Endothelial cell of umbilical vein (primary cell): ENCODE measurements at regions not wholly inside any gene's neighbourhood (a gene's known extent, or its start where the extent isn't known, plus 50 kb on each side); places are given as distances from the start of the nearest gene placed in this dataset.

ENCODE experiments used
- BruUV-seq: library from RNA; stranded (reverse); fragments of 400-500 nt; replicated peaks from 2 replicates; lab custom pipeline; 2021; lab: Mats Ljungman, UMichigan
- CTCF ChIA-PET: fragments of 300-600, 350-600 bp; sonication (Branson Sonifier 250); formaldehyde crosslinking; loops from one replicate; lab custom pipeline; 2021; ENCODE audit warnings: antibody characterized with exemption, inconsistent platforms; lab: Charles Lee
- POLR2A ChIA-PET: fragments of 300-600, 350-600 bp; sonication (Branson Sonifier 250); formaldehyde crosslinking; loops from one replicate; lab custom pipeline; 2021; ENCODE audit warnings: antibody characterized with exemption, inconsistent platforms; lab: Charles Lee
- DNase-seq: peaks from one replicate; pipeline ENCODE4 v3.0.0-alpha.2; 2011; ENCODE audit warnings: low read depth, low spot score
- FAIRE-seq: peaks from 2 replicates; lab custom pipeline; 2011; peaks lifted over from hg19 to GRCh38; lab: Jason Lieb, UNC
- H2AFZ ChIP-seq: 2 replicates; pipeline ENCODE4 v1.6.0; 2012; ENCODE audit warnings: low read depth, low read length, control low read depth, inconsistent platforms
- H3K27ac ChIP-seq: 2 replicates; pipeline ENCODE4 v1.5.1; 2011; ENCODE audit warnings: low read depth, mild to moderate bottlenecking, control low read depth, low read length, moderate library complexity; ENCODE audit not compliant: insufficient read depth
- H3K27me3 ChIP-seq, 2 experiments: 2 replicates each; pipeline versions ENCODE4 v1.6.0 to v1.6.1; 2011; ENCODE audit warnings: low read length in 2 of 2, mixed read lengths in 1 of 2; ENCODE audit not compliant: control insufficient read depth in 2 of 2, insufficient read depth in 2 of 2
- H3K36me3 ChIP-seq, 2 experiments: 2 replicates in 1 of 2; 3 replicates in 1 of 2; pipeline ENCODE4 v1.5.1; 2011; ENCODE audit warnings: low read length in 2 of 2, mild to moderate bottlenecking in 1 of 2, moderate library complexity in 1 of 2; ENCODE audit not compliant: control insufficient read depth in 2 of 2, insufficient read depth in 2 of 2; ENCODE audit errors: extremely low read depth in 1 of 2
- H3K4me1 ChIP-seq: 3 replicates; pipeline ENCODE4 v1.5.1; 2011; ENCODE audit warnings: mild to moderate bottlenecking, low read length; ENCODE audit not compliant: control insufficient read depth, insufficient read depth; ENCODE audit errors: extremely low read depth
- H3K4me2 ChIP-seq: 2 replicates; pipeline ENCODE4 v1.6.1; 2011; ENCODE audit warnings: low read length, control low read depth, mixed read lengths; ENCODE audit not compliant: insufficient read depth
- H3K4me3 ChIP-seq, 3 experiments: fragments of 200-600 bp in 1 of 3; sonication (generic), shearing (Covaris generic) in 1 of 3; replicated peaks in 1 of 3; 2 replicates each; pipeline ENCODE4 v1.5.1; 2011 to 2016; ENCODE audit warnings: control low read depth in 3 of 3, low read length in 3 of 3, mild to moderate bottlenecking in 2 of 3, inconsistent platforms in 1 of 3, low read depth in 1 of 3, moderate library complexity in 1 of 3; ENCODE audit not compliant: insufficient read depth in 1 of 3
- H3K79me2 ChIP-seq: 2 replicates; pipeline ENCODE4 v1.6.0; 2012; ENCODE audit warnings: low read length, inconsistent platforms; ENCODE audit not compliant: control insufficient read depth, insufficient read depth
- H3K9ac ChIP-seq: replicated peaks from 2 replicates; pipeline ENCODE3; 2011; ENCODE audit warnings: low read length, control low read depth; ENCODE audit not compliant: insufficient read depth; ENCODE audit errors: extremely low read depth
- H3K9me1 ChIP-seq: replicated peaks from 3 replicates; pipeline ENCODE4 v1.6.0; 2011; ENCODE audit warnings: mild to moderate bottlenecking, low read length; ENCODE audit not compliant: control insufficient read depth, insufficient read depth; ENCODE audit errors: extremely low read depth
- H3K9me3 ChIP-seq: replicated peaks from 2 replicates; pipeline ENCODE4 v1.5.1; 2012; ENCODE audit warnings: low read length, inconsistent platforms; ENCODE audit not compliant: control insufficient read depth, insufficient read depth
- H4K20me1 ChIP-seq: replicated peaks from 2 replicates; pipeline ENCODE3; 2011; ENCODE audit warnings: mild to moderate bottlenecking, low read length; ENCODE audit not compliant: control insufficient read depth, insufficient read depth; ENCODE audit errors: extremely low read depth
- EZH2 ChIP-seq: IDR thresholded peaks from 2 replicates; pipeline ENCODE4 v1.6.1; 2012; ENCODE audit warnings: borderline replicate concordance, low read depth, mild to moderate bottlenecking, moderate library complexity, low read length, inconsistent platforms; ENCODE audit not compliant: severe bottlenecking
- FOS ChIP-seq: IDR thresholded peaks from 2 replicates; pipeline ENCODE4 v1.6.1; 2011; ENCODE audit warnings: mild to moderate bottlenecking, low read length, moderate library complexity, borderline replicate concordance; ENCODE audit not compliant: insufficient read depth
- GATA2 ChIP-seq: IDR thresholded peaks from 2 replicates; pipeline ENCODE4 v1.7.0; 2011; ENCODE audit warnings: low read depth, mild to moderate bottlenecking, moderate library complexity, mixed read lengths, low read length; ENCODE audit not compliant: insufficient read length, insufficient read depth
- JUN ChIP-seq: IDR thresholded peaks from 2 replicates; pipeline ENCODE4 v1.6.1; 2011; ENCODE audit warnings: borderline replicate concordance, low read depth; ENCODE audit not compliant: insufficient read length, insufficient read depth
- MYC ChIP-seq: IDR thresholded peaks from one replicate; pipeline ENCODE4 v1.6.1; 2011; ENCODE audit warnings: mild to moderate bottlenecking, low read depth, low read length
- POLR2A ChIP-seq: IDR thresholded peaks from 2 replicates; pipeline ENCODE4 v1.6.1; 2012; ENCODE audit warnings: low read depth, mild to moderate bottlenecking, control low read depth, low read length
- POLR2AphosphoS5 ChIP-seq: IDR thresholded peaks from 2 replicates; pipeline ENCODE4 v1.6.1; 2012; ENCODE audit warnings: low read depth, mild to moderate bottlenecking, control low read depth, low read length, moderate library complexity; ENCODE audit not compliant: insufficient read depth
- dilution Hi-C: fragments of 300-500 bp; cut with MboI; formaldehyde crosslinking; loops from one replicate; pipeline ENCODE4 v1.15.0; 2019; ENCODE audit warnings: low sequenced_read_pairs; ENCODE audit not compliant: extremely low pct_ligation_motif_present
- intact Hi-C: fragments of 100-400 bp; cut with micrococcal nuclease; formaldehyde crosslinking; loops from one replicate; pipeline ENCODE4 v1.10.0; 2022
- TF ChIP-seq, protein P1 (sequence below): IDR thresholded peaks from 2 replicates; pipeline ENCODE4 v1.6.1; 2011; ENCODE audit not compliant: insufficient read depth, insufficient read length
- TF ChIP-seq, protein P2 (sequence below), 2 donors: IDR thresholded peaks; 1 replicate in 1 of 2; 2 replicates in 1 of 2; pipeline ENCODE4 v1.5.1; 2011; ENCODE audit warnings: low read length in 2 of 2, mild to moderate bottlenecking in 2 of 2, moderate library complexity in 2 of 2, control low read depth in 1 of 2, inconsistent platforms in 1 of 2, low read depth in 1 of 2; ENCODE audit not compliant: insufficient read depth in 1 of 2; ENCODE audit errors: extremely low read depth in 1 of 2

DNA sequence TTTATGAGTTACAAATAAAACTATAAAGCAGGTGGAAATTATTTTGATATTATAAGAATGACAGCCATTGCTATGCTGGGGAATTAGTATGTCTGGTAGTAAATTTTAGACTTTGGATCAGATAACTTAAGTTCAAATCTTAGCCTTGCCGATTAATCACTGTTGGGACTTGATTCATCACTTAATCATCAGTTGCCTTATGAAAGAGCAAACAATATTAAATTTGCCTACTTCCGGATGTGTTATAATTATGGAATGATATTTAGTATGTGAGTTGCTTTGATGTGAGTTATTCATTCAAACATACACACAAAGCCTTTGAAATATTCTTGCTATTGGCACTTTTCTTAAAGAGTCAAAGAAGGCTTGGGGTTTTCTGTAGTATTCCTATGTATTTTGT is 717.7 kb downstream of the BRINP1 start:
- no peak overlapping the region for H2AFZ ChIP-seq
- no peaks in the 10 kb centered on the region for H3K9me1 ChIP-seq
- H3K4me2 ChIP-seq, result no peak overlapping the region
- H3K9me3 ChIP-seq, result no peaks in the 10 kb centered on the region
- H3K79me2 ChIP-seq, result no peaks in the 10 kb centered on the region
- TF ChIP-seq, protein P1, sequence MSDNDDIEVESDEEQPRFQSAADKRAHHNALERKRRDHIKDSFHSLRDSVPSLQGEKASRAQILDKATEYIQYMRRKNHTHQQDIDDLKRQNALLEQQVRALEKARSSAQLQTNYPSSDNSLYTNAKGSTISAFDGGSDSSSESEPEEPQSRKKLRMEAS, result no peak
- TF ChIP-seq GATA2 (no peak), POLR2A (no peak), JUN (no peak), MYC (no peak), EZH2 (no peak), POLR2AphosphoS5 (no peak), FOS (no peak)
- TF ChIP-seq, protein P2, sequence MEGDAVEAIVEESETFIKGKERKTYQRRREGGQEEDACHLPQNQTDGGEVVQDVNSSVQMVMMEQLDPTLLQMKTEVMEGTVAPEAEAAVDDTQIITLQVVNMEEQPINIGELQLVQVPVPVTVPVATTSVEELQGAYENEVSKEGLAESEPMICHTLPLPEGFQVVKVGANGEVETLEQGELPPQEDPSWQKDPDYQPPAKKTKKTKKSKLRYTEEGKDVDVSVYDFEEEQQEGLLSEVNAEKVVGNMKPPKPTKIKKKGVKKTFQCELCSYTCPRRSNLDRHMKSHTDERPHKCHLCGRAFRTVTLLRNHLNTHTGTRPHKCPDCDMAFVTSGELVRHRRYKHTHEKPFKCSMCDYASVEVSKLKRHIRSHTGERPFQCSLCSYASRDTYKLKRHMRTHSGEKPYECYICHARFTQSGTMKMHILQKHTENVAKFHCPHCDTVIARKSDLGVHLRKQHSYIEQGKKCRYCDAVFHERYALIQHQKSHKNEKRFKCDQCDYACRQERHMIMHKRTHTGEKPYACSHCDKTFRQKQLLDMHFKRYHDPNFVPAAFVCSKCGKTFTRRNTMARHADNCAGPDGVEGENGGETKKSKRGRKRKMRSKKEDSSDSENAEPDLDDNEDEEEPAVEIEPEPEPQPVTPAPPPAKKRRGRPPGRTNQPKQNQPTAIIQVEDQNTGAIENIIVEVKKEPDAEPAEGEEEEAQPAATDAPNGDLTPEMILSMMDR (IDR thresholded peaks at IDR 0.05; ENCODE audit: extremely low read depth in 1 of 2, insufficient read depth in 1 of 2, low read depth in 1 of 2, low read length in 2 of 2), result no peak
- no peak overlapping the region for H3K9ac ChIP-seq
- no peaks in the 10 kb centered on the region for H4K20me1 ChIP-seq
- BruUV-seq, result no TSS peak
- FAIRE-seq, result no peak
- H3K36me3 ChIP-seq, result no peaks in the 10 kb centered on the region
- CTCF ChIA-PET, result no interaction called here
- H3K27ac ChIP-seq, result no peak overlapping the region
- no peaks in the 10 kb centered on the region for H3K27me3 ChIP-seq
- no peaks in the 10 kb centered on the region for H3K4me1 ChIP-seq
- dilution Hi-C loops, result no loop called here
- H3K4me3 ChIP-seq, result no peak overlapping the region
- intact Hi-C loops, result no loop called here
- no peak for DNase-seq
- POLR2A ChIA-PET, result no interaction called here
